Neural progenitor cell (in vitro differentiated cells): ENCODE measurements at regions not wholly inside any gene's neighbourhood (a gene's known extent, or its start where the extent isn't known, plus 50 kb on each side); places are given as distances from the start of the nearest gene placed in this dataset.

Experiments
- DNase-seq: peaks from one replicate; pipeline ENCODE4 v3.0.0-alpha.2; 2016; ENCODE audit warnings: low spot score
- H2AFZ ChIP-seq: fragments of 200-600 bp; sonication (generic); replicated peaks from 2 replicates; pipeline ENCODE4 v1.6.1; 2016; ENCODE audit warnings: antibody characterized with exemption
- H3F3A ChIP-seq: fragments of 200-600 bp; sonication (generic); 2 replicates; pipeline ENCODE4 v1.6.1; 2016; ENCODE audit warnings: antibody characterized with exemption, low read depth
- H3K27ac ChIP-seq: fragments of 200-600 bp; sonication (generic); 2 replicates; pipeline ENCODE4 v1.5.1; 2016; ENCODE audit warnings: mild to moderate bottlenecking
- H3K27me3 ChIP-seq: fragments of 200-600 bp; sonication (generic); 2 replicates; pipeline ENCODE4 v1.6.1; 2016; ENCODE audit warnings: mild to moderate bottlenecking, moderate library complexity
- H3K36me3 ChIP-seq: fragments of 200-600 bp; sonication (generic); 2 replicates; pipeline ENCODE4 v1.5.1; 2016
- H3K4me1 ChIP-seq: fragments of 200-600 bp; sonication (generic); 2 replicates; pipeline ENCODE4 v1.6.1; 2016; ENCODE audit warnings: mixed run types
- H3K4me2 ChIP-seq: fragments of 200-600 bp; sonication (generic); 2 replicates; pipeline ENCODE4 v1.6.1; 2016
- H3K4me3 ChIP-seq: fragments of 200-600 bp; sonication (generic); 2 replicates; pipeline ENCODE4 v1.5.1; 2016
- H3K79me2 ChIP-seq: fragments of 200-600 bp; sonication (generic); 2 replicates; pipeline ENCODE4 v1.6.1; 2016; ENCODE audit warnings: low read depth
- H3K9ac ChIP-seq: fragments of 200-600 bp; sonication (generic); 2 replicates; pipeline ENCODE4 v1.6.1; 2016
- H3K9me3 ChIP-seq: fragments of 200-600 bp; sonication (generic); 2 replicates; pipeline ENCODE4 v1.5.1; 2016; ENCODE audit warnings: low read depth
- H4K20me1 ChIP-seq: fragments of 200-600 bp; sonication (generic); 2 replicates; pipeline ENCODE4 v1.6.1; 2016; ENCODE audit warnings: low read depth
- H3K27ac Mint-ChIP-seq: 3 replicates; pipeline ENCODE4 v1.8.0; 2021; ENCODE audit warnings: mixed read lengths
- H3K27me3 Mint-ChIP-seq: 2 replicates; pipeline ENCODE4 v1.8.0; 2022; ENCODE audit warnings: low read depth, mild to moderate bottlenecking, inconsistent platforms, moderate library complexity, mixed read lengths; ENCODE audit not compliant: insufficient read depth
- H3K36me3 Mint-ChIP-seq: 3 replicates; pipeline ENCODE4 v1.8.0; 2021; ENCODE audit warnings: mixed read lengths
- H3K4me1 Mint-ChIP-seq: 3 replicates; pipeline ENCODE4 v1.8.0; 2021; ENCODE audit warnings: mixed read lengths
- H3K4me3 Mint-ChIP-seq: 3 replicates; pipeline ENCODE4 v1.8.0; 2021; ENCODE audit warnings: mild to moderate bottlenecking, moderate library complexity, mixed read lengths
- H3K9me3 Mint-ChIP-seq: 3 replicates; pipeline ENCODE4 v1.8.0; 2020; ENCODE audit warnings: mixed read lengths
- CTCF ChIP-seq: fragments of 200-600 bp; sonication (generic); IDR thresholded peaks from 2 replicates; pipeline ENCODE4 v1.5.1; 2017; ENCODE audit warnings: antibody characterized with exemption, mild to moderate bottlenecking
- EZH2 ChIP-seq: fragments of 200-600 bp; sonication (generic); IDR thresholded peaks from 2 replicates; pipeline ENCODE4 v1.6.1; 2017; ENCODE audit warnings: antibody characterized with exemption, mild to moderate bottlenecking, moderate library complexity
- EZH2phosphoT487 ChIP-seq: fragments of 200-600 bp; sonication (generic); IDR thresholded peaks from 2 replicates; pipeline ENCODE4 v1.6.1; 2017; ENCODE audit warnings: antibody characterized with exemption

GRCh38 chr1:58866578-58866977 is 82.7 kb upstream of the JUN start:
- H3K4me1 ChIP-seq: peaks cover 32% of the 10 kb centered on the region
- no peak overlapping the region for H3K9ac ChIP-seq
- Mint-ChIP-seq H3K27me3 (peaks cover 5% of the 10 kb centered on the region), H3K4me3 (no peak overlapping the region), H3K36me3 (no peaks in the 10 kb centered on the region), H3K27ac (no peak overlapping the region), H3K4me1 (peaks cover 20% of the 10 kb centered on the region), H3K9me3 (no peaks in the 10 kb centered on the region)
- H3K9me3 ChIP-seq: no peaks in the 10 kb centered on the region
- no peak for DNase-seq
- TF ChIP-seq CTCF: no peak
- TF ChIP-seq EZH2: no peak
- no peak for TF ChIP-seq EZH2phosphoT487
- no peaks in the 10 kb centered on the region for H3K79me2 ChIP-seq
- no peaks in the 10 kb centered on the region for H3K36me3 ChIP-seq
- H3K27me3 ChIP-seq: no peaks in the 10 kb centered on the region
- no peaks in the 10 kb centered on the region for H4K20me1 ChIP-seq
- no peak overlapping the region for H3K4me3 ChIP-seq
- no peak overlapping the region for H3K27ac ChIP-seq
- H3K4me2 ChIP-seq: no peak overlapping the region
- H3F3A ChIP-seq: no peaks in the 10 kb centered on the region
- H2AFZ ChIP-seq: no peak overlapping the region

- Histone ChIP-seq H3F3A (peaks cover 7% of the 10 kb centered on the region), H3K4me1 (peaks cover 21% of the 10 kb centered on the region), H3K9me3 (no peaks in the 10 kb centered on the region), H3K27me3 (no peaks in the 10 kb centered on the region), H3K79me2 (no peaks in the 10 kb centered on the region), H4K20me1 (no peaks in the 10 kb centered on the region), H3K4me2 (peak overlapping the region; percentile 43), H2AFZ (peak overlapping the region; percentile 31), H3K9ac (no peak overlapping the region), H3K36me3 (no peaks in the 10 kb centered on the region), H3K4me3 (no peak overlapping the region), H3K27ac (no peak overlapping the region)
- H3K36me3 Mint-ChIP-seq: no peaks in the 10 kb centered on the region
- H3K27ac Mint-ChIP-seq: no peak overlapping the region
- no peaks in the 10 kb centered on the region for H3K9me3 Mint-ChIP-seq
- no peak overlapping the region for H3K4me3 Mint-ChIP-seq
- peaks cover 15% of the 10 kb centered on the region for H3K4me1 Mint-ChIP-seq
- no peak for DNase-seq
- no peak for TF ChIP-seq CTCF
- TF ChIP-seq EZH2phosphoT487: no peak
- TF ChIP-seq EZH2: no peak
- H3K27me3 Mint-ChIP-seq: peaks cover 5% of the 10 kb centered on the region
Observed at GRCh38 chr1:58869638-58870297, 85.9 kb upstream of the JUN start.

DNA sequence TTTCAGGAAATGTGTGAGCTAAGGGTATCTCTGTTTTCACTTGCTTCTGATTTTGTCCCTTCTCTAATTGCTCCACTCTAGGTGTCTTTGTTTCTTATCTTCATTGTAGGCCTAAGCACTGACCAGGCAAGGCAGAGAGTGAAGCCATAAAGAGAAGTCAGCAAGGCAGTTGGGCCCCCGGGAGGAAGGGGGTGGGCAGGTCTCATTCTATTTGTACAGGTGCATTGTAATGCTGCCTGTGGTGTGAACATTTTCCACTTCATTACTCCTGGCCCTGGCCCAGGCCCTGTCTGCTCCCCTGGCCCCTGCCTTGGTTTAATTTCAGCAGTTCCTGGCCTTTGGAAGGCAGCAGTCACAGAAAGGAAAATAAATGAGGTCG is 86.4 kb upstream of the JUN start:
- Histone ChIP-seq H3K27ac (no peak overlapping the region), H3K9ac (no peak overlapping the region), H2AFZ (peak overlapping the region; percentile 2), H4K20me1 (no peaks in the 10 kb centered on the region), H3K27me3 (no peaks in the 10 kb centered on the region), H3K4me1 (peaks cover 26% of the 10 kb centered on the region), H3F3A (peaks cover 11% of the 10 kb centered on the region), H3K79me2 (no peaks in the 10 kb centered on the region), H3K4me3 (no peak overlapping the region), H3K9me3 (no peaks in the 10 kb centered on the region), H3K36me3 (no peaks in the 10 kb centered on the region), H3K4me2 (peak overlapping the region; percentile 43)
- H3K9me3 Mint-ChIP-seq: no peaks in the 10 kb centered on the region
- peaks cover 5% of the 10 kb centered on the region for H3K27me3 Mint-ChIP-seq
- peaks cover 20% of the 10 kb centered on the region for H3K4me1 Mint-ChIP-seq
- DNase-seq: no peak
- no peak overlapping the region for H3K27ac Mint-ChIP-seq
- no peak overlapping the region for H3K4me3 Mint-ChIP-seq
- no peaks in the 10 kb centered on the region for H3K36me3 Mint-ChIP-seq
- TF ChIP-seq EZH2phosphoT487 (no peak), EZH2 (no peak), CTCF (no peak)
